Gastroesophageal sphincter (tissue), 3 donors: ENCODE measurements at regions not wholly inside any gene's neighbourhood (a gene's known extent, or its start where the extent isn't known, plus 50 kb on each side); places are given as distances from the start of the nearest gene placed in this dataset.

Experiments used
- CTCF ChIP-seq, 4 experiments: fragments of 200-600 bp in 2 of 4; fragments of 450-650 bp in 2 of 4; sonication (generic) in 1 of 4; IDR thresholded peaks; one replicate each; pipeline ENCODE4 v1.5.1; 2017 to 2019; ENCODE audit warnings: antibody characterized with exemption in 4 of 4, mild to moderate bottlenecking in 2 of 4, moderate library complexity in 2 of 4
- EP300 ChIP-seq: sonication (generic); formaldehyde crosslinking; IDR thresholded peaks from one replicate; pipeline ENCODE4 v1.6.1; 2017; ENCODE audit warnings: antibody characterized with exemption, mild to moderate bottlenecking
- POLR2A ChIP-seq, 2 donors: fragments of 450-650 bp; IDR thresholded peaks; one replicate each; pipeline ENCODE4 v1.6.1; 2017; ENCODE audit warnings: antibody characterized with exemption in 2 of 2, mild to moderate bottlenecking in 2 of 2, moderate library complexity in 1 of 2
- POLR2AphosphoS5 ChIP-seq: sonication (generic); formaldehyde crosslinking; IDR thresholded peaks from one replicate; pipeline ENCODE4 v1.6.1; 2017; ENCODE audit warnings: antibody characterized with exemption

GRCh38 chr4:181594188-181594587, 649.0 kb upstream of the TENM3 start:
- TF ChIP-seq POLR2AphosphoS5 (no peak), CTCF (IDR thresholded peaks at IDR 0.05) (no peak), EP300 (no peak), POLR2A (IDR thresholded peaks at IDR 0.05) (no peak)
